ENCODE measurements at regions not wholly inside any gene's neighbourhood (a gene's known extent, or its start where the extent isn't known, plus 50 kb on each side); places are given as distances from the start of the nearest gene placed in this dataset.

GRCh38 chr6:128808856-128809255 is 74.1 kb upstream of the LAMA2 start:
- no peak overlapping the region for H3K4me3 ChIP-seq (replicated peaks in 1 of 3; ENCODE audit: low read depth in 2 of 3, low read length in 3 of 3)
- Mint-ChIP-seq H3K4me1 (peaks cover 3% of the 10 kb centered on the region), H3K27me3 (ENCODE audit: low read depth in 3 of 3) (peaks cover 0 to 3% (median 0%) of the 10 kb centered on the region in 3 donors), H3K4me3 (no peak overlapping the region), H3K9me3 (peaks cover 0 to 1% (median 0%) of the 10 kb centered on the region in 7 donors), H3K36me3 (no peaks in the 10 kb centered on the region), H3K27ac (no peak overlapping the region)
- TF ChIP-seq CTCF (IDR thresholded peaks at IDR 0.05), result no peak
- H3K79me2 ChIP-seq (ENCODE audit: insufficient read depth, low read length), result no peaks in the 10 kb centered on the region
- no peak overlapping the region for H3K9ac ChIP-seq (ENCODE audit: insufficient read depth, low read length, poor library complexity, severe bottlenecking)
- no peaks in the 10 kb centered on the region for H3K27me3 ChIP-seq (ENCODE audit: control insufficient read depth in 2 of 2, insufficient read depth in 2 of 2, low read length in 2 of 2)
- no peak overlapping the region for H3K4me2 ChIP-seq (replicated peaks; ENCODE audit: extremely low read depth, low read length, poor library complexity, severe bottlenecking)
- no peaks in the 10 kb centered on the region for H4K20me1 ChIP-seq (ENCODE audit: insufficient read depth, low read length)
- no peak overlapping the region for H3K27ac ChIP-seq (ENCODE audit: low read depth in 1 of 2, low read length in 2 of 2)
- no peak for DNase-seq
- H3K9me3 ChIP-seq (replicated peaks in 1 of 2; ENCODE audit: control insufficient read depth in 1 of 2, insufficient read depth in 1 of 2, low read length in 2 of 2), result no peaks in the 10 kb centered on the region
- no peak overlapping the region for H2AFZ ChIP-seq (ENCODE audit: insufficient read depth, low read depth, low read length, poor library complexity, severe bottlenecking)
- no peaks in the 10 kb centered on the region for H3K36me3 ChIP-seq (replicated peaks in 1 of 2; ENCODE audit: control insufficient read depth in 1 of 2, insufficient read depth in 2 of 2, low read length in 2 of 2)
- intact Hi-C loops (cut with micrococcal nuclease), result no loop called here
- H3K4me1 ChIP-seq (ENCODE audit: control insufficient read depth in 1 of 2, insufficient read depth in 2 of 2, low read length in 2 of 2), result no peaks in the 10 kb centered on the region

- WGBS (ENCODE audit: insufficient coverage), result no CpG with 5 or more reads among the region's 2 CpGs
- Mint-ChIP-seq H3K4me3 (no peak overlapping the region), H3K4me1 (peaks cover 3% of the 10 kb centered on the region), H3K27ac (no peak overlapping the region), H3K27me3 (ENCODE audit: low read depth in 3 of 3) (peaks cover 0 to 3% (median 0%) of the 10 kb centered on the region in 3 donors), H3K9me3 (peaks cover 0 to 2% (median 2%) of the 10 kb centered on the region in 7 donors), H3K36me3 (no peaks in the 10 kb centered on the region)
- Histone ChIP-seq H4K20me1 (ENCODE audit: insufficient read depth, low read length) (no peaks in the 10 kb centered on the region), H3K79me2 (ENCODE audit: insufficient read depth, low read length) (no peaks in the 10 kb centered on the region), H2AFZ (ENCODE audit: insufficient read depth, low read depth, low read length, poor library complexity, severe bottlenecking) (no peak overlapping the region), H3K4me3 (replicated peaks in 1 of 3; ENCODE audit: low read depth in 2 of 3, low read length in 3 of 3) (no peak overlapping the region), H3K27ac (ENCODE audit: low read depth in 1 of 2, low read length in 2 of 2) (no peak overlapping the region), H3K27me3 (ENCODE audit: control insufficient read depth in 2 of 2, insufficient read depth in 2 of 2, low read length in 2 of 2) (no peaks in the 10 kb centered on the region), H3K9ac (ENCODE audit: insufficient read depth, low read length, poor library complexity, severe bottlenecking) (no peak overlapping the region), H3K4me2 (replicated peaks; ENCODE audit: extremely low read depth, low read length, poor library complexity, severe bottlenecking) (no peak overlapping the region), H3K9me3 (replicated peaks in 1 of 2; ENCODE audit: control insufficient read depth in 1 of 2, insufficient read depth in 1 of 2, low read length in 2 of 2) (peaks cover 0 to 3% of the 10 kb centered on the region in 2 donors), H3K36me3 (replicated peaks in 1 of 2; ENCODE audit: control insufficient read depth in 1 of 2, insufficient read depth in 2 of 2, low read length in 2 of 2) (no peaks in the 10 kb centered on the region), H3K4me1 (ENCODE audit: control insufficient read depth in 1 of 2, insufficient read depth in 2 of 2, low read length in 2 of 2) (no peaks in the 10 kb centered on the region)
- no peak for DNase-seq
- intact Hi-C loops (cut with micrococcal nuclease), result no loop called here
- no peak for TF ChIP-seq CTCF (IDR thresholded peaks at IDR 0.05)
Observed at GRCh38 chr6:128807577-128807976, 75.4 kb upstream of the LAMA2 start.
